SK-N-SH treated with all-trans-retinoic acid at 6 μM for 48 hours (cell line): ENCODE measurements at regions not wholly inside any gene's neighbourhood (a gene's known extent, or its start where the extent isn't known, plus 50 kb on each side); places are given as distances from the start of the nearest gene placed in this dataset.

Source experiments
- ARNTL ChIP-seq: fragments of 450-650 bp; formaldehyde crosslinking; IDR thresholded peaks from 2 replicates; pipeline ENCODE4 v1.5.0; 2020; ENCODE audit warnings: low read depth, mild to moderate bottlenecking, moderate library complexity, borderline replicate concordance
- CREB5 ChIP-seq: fragments of 250-450 bp; sonication (Bioruptor Pico); IDR thresholded peaks from 2 replicates; pipeline ENCODE4 v1.5.1; 2020; ENCODE audit warnings: low read depth, mild to moderate bottlenecking, moderate library complexity
- GLIS3 ChIP-seq: fragments of 250-450 bp; sonication (Bioruptor Pico); IDR thresholded peaks from 2 replicates; pipeline ENCODE4 v1.5.0; 2020; ENCODE audit warnings: mild to moderate bottlenecking, moderate library complexity
- ISL1 ChIP-seq: fragments of 250-450 bp; sonication (Bioruptor Pico); IDR thresholded peaks from 2 replicates; pipeline ENCODE4 v2.1.2; 2022; ENCODE audit warnings: mild to moderate bottlenecking, moderate library complexity

GRCh38 chr20:20938599-20938998 lies 167.6 kb downstream of the LINC00237 start:
- TF ChIP-seq ARNTL (CRISPR knock-in tag) (no peak), ISL1 (no peak), CREB5 (CRISPR knock-in tag) (no peak), GLIS3 (no peak)
